SK-N-SH (cell line): ENCODE measurements at regions not wholly inside any gene's neighbourhood (a gene's known extent, or its start where the extent isn't known, plus 50 kb on each side); places are given as distances from the start of the nearest gene placed in this dataset.

ENCODE experiments used
- CHD2 ChIP-seq: fragments of 150-350 bp; IDR thresholded peaks from 2 replicates; pipeline ENCODE4 v1.6.1; 2018; ENCODE audit warnings: low read length; ENCODE audit not compliant: partially characterized antibody
- ELF1 ChIP-seq: IDR thresholded peaks from 2 replicates; pipeline ENCODE4 v1.4.0; 2012
- EZH2phosphoT487 ChIP-seq: fragments of 200-600 bp; sonication (generic); IDR thresholded peaks from 2 replicates; pipeline ENCODE4 v1.6.1; 2017; ENCODE audit warnings: low read depth, mixed run types, mild to moderate bottlenecking, antibody characterized with exemption, moderate library complexity, borderline replicate concordance
- GABPA ChIP-seq: IDR thresholded peaks from 2 replicates; pipeline ENCODE4 v1.4.0; 2012; ENCODE audit warnings: low read depth, mild to moderate bottlenecking
- MXI1 ChIP-seq: IDR thresholded peaks from 2 replicates; pipeline ENCODE4 v1.6.1; 2012; ENCODE audit warnings: mild to moderate bottlenecking, low read depth, low read length, improper control_type of control experiment
- NFIC ChIP-seq: IDR thresholded peaks from 2 replicates; pipeline ENCODE4 v1.4.0; 2012; ENCODE audit warnings: borderline replicate concordance
- POLR2AphosphoS5 ChIP-seq: IDR thresholded peaks from 2 replicates; pipeline ENCODE4 v1.6.1; 2012; ENCODE audit warnings: low read depth, low read length
- SIN3A ChIP-seq: IDR thresholded peaks from 2 replicates; pipeline ENCODE4 v1.6.1; 2012; ENCODE audit warnings: low read depth, mild to moderate bottlenecking, low read length, moderate library complexity, borderline replicate concordance
- TAF1 ChIP-seq: IDR thresholded peaks from 2 replicates; pipeline ENCODE4 v1.6.1; 2012; ENCODE audit warnings: low read depth, mild to moderate bottlenecking, low read length, moderate library complexity, borderline replicate concordance
- TCF12 ChIP-seq: IDR thresholded peaks from 2 replicates; pipeline ENCODE4 v1.4.0; 2012
- TF ChIP-seq, protein P1 (sequence below): fragments of 200-600 bp; sonication (generic); IDR thresholded peaks from 2 replicates; pipeline ENCODE4 v1.6.1; 2017; ENCODE audit warnings: antibody characterized with exemption, mild to moderate bottlenecking, moderate library complexity
- TF ChIP-seq, protein P2 (sequence below): IDR thresholded peaks from 2 replicates; pipeline ENCODE4 v1.4.0; 2012; ENCODE audit warnings: low read depth, borderline replicate concordance
- TF ChIP-seq, protein P3 (sequence below): IDR thresholded peaks from 2 replicates; pipeline ENCODE4 v1.6.1; 2012; ENCODE audit warnings: mild to moderate bottlenecking, low read depth, low read length, moderate library complexity
- TF ChIP-seq, protein P4 (sequence below): IDR thresholded peaks from 2 replicates; pipeline ENCODE4 v1.4.0; 2012; ENCODE audit warnings: low read depth

DNA sequence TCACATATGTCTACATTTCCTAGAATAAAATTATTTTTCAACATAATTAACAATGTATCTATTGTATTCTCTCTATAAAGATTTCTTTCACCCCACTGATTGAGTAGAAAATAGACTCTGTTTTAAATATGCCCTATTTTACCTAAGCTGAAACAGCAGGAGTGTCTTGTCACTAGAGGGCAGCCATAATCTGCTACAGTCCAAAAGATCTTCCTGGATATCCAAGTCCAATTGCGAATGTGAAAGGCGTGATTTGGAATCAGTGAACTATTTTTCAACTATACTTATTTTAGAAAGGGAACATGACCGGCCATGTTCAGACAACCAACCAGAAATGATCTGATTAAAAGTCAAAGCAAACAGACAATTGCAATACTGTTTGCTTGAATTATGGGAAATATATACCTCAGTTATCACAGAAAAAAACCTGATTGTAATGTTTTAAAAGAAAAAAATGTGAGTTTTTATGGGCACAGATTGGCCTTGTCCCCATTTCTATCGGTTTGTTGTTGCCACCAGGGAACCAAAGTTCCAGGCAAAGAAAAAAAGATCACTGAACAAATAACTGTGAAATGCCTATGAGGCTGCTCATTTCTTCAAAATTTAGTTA is 1211.0 kb upstream of the ADGRL4 start:
- TF ChIP-seq, protein P1, sequence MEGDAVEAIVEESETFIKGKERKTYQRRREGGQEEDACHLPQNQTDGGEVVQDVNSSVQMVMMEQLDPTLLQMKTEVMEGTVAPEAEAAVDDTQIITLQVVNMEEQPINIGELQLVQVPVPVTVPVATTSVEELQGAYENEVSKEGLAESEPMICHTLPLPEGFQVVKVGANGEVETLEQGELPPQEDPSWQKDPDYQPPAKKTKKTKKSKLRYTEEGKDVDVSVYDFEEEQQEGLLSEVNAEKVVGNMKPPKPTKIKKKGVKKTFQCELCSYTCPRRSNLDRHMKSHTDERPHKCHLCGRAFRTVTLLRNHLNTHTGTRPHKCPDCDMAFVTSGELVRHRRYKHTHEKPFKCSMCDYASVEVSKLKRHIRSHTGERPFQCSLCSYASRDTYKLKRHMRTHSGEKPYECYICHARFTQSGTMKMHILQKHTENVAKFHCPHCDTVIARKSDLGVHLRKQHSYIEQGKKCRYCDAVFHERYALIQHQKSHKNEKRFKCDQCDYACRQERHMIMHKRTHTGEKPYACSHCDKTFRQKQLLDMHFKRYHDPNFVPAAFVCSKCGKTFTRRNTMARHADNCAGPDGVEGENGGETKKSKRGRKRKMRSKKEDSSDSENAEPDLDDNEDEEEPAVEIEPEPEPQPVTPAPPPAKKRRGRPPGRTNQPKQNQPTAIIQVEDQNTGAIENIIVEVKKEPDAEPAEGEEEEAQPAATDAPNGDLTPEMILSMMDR: peak; percentile 78
- TF ChIP-seq GABPA: no peak
- no peak for TF ChIP-seq TAF1
- no peak for TF ChIP-seq NFIC
- TF ChIP-seq SIN3A: no peak
- TF ChIP-seq CHD2: no peak
- no peak for TF ChIP-seq POLR2AphosphoS5
- TF ChIP-seq EZH2phosphoT487: no peak
- TF ChIP-seq, protein P2, sequence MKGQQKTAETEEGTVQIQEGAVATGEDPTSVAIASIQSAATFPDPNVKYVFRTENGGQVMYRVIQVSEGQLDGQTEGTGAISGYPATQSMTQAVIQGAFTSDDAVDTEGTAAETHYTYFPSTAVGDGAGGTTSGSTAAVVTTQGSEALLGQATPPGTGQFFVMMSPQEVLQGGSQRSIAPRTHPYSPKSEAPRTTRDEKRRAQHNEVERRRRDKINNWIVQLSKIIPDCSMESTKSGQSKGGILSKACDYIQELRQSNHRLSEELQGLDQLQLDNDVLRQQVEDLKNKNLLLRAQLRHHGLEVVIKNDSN: no peak
- TF ChIP-seq TCF12: no peak
- TF ChIP-seq, protein P3, sequence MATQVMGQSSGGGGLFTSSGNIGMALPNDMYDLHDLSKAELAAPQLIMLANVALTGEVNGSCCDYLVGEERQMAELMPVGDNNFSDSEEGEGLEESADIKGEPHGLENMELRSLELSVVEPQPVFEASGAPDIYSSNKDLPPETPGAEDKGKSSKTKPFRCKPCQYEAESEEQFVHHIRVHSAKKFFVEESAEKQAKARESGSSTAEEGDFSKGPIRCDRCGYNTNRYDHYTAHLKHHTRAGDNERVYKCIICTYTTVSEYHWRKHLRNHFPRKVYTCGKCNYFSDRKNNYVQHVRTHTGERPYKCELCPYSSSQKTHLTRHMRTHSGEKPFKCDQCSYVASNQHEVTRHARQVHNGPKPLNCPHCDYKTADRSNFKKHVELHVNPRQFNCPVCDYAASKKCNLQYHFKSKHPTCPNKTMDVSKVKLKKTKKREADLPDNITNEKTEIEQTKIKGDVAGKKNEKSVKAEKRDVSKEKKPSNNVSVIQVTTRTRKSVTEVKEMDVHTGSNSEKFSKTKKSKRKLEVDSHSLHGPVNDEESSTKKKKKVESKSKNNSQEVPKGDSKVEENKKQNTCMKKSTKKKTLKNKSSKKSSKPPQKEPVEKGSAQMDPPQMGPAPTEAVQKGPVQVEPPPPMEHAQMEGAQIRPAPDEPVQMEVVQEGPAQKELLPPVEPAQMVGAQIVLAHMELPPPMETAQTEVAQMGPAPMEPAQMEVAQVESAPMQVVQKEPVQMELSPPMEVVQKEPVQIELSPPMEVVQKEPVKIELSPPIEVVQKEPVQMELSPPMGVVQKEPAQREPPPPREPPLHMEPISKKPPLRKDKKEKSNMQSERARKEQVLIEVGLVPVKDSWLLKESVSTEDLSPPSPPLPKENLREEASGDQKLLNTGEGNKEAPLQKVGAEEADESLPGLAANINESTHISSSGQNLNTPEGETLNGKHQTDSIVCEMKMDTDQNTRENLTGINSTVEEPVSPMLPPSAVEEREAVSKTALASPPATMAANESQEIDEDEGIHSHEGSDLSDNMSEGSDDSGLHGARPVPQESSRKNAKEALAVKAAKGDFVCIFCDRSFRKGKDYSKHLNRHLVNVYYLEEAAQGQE: no peak
- TF ChIP-seq MXI1: peak; percentile 17; the same call in 1 of the 2 replicates
- TF ChIP-seq ELF1: no peak
- TF ChIP-seq, protein P4, sequence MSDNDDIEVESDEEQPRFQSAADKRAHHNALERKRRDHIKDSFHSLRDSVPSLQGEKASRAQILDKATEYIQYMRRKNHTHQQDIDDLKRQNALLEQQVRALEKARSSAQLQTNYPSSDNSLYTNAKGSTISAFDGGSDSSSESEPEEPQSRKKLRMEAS: no peak
